Activated T-cell treated with anti-CD3 and anti-CD28 coated beads for 48 hours (primary cell): ENCODE measurements at regions not wholly inside any gene's neighbourhood (a gene's known extent, or its start where the extent isn't known, plus 50 kb on each side); places are given as distances from the start of the nearest gene placed in this dataset.
"Not testable (repeated sequence)": the region's sequence is repeated elsewhere in the genome, so short reads cannot be mapped to it uniquely, and the experiment has no call there.

Experiments used
- DNase-seq: peaks from one replicate; pipeline ENCODE4 v3.0.0-alpha.2; 2020; ENCODE audit warnings: low read depth

DNA sequence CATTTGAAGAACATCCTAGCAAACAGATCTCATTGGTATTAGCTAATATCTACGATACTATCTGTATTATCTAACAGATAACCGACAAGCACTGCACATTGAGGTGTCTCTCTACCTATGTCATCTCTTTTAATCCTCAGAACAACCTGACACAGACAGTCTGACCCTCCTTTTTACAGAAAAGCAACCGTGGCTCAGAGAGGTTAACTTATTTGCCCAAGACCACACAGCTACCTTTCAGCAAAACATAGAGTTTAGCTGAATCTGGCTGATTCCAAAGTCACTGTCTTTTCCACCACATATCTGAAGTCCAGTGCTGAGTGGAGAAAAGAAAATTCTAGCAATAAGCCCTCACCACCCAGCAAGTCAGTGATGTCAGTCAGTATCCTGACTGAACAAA, 358.7 kb upstream of the JARID2 start:
- no peak for DNase-seq

GRCh38 chr6:14887986-14888574, 357.8 kb upstream of the JARID2 start:
- no peak for DNase-seq

GRCh38 chr6:14888575-14889000, 357.3 kb upstream of the JARID2 start:
- no peak for DNase-seq

- DNase-seq = no peak
Observed at GRCh38 chr6:14889188-14889587, 356.7 kb upstream of the JARID2 start.

DNA sequence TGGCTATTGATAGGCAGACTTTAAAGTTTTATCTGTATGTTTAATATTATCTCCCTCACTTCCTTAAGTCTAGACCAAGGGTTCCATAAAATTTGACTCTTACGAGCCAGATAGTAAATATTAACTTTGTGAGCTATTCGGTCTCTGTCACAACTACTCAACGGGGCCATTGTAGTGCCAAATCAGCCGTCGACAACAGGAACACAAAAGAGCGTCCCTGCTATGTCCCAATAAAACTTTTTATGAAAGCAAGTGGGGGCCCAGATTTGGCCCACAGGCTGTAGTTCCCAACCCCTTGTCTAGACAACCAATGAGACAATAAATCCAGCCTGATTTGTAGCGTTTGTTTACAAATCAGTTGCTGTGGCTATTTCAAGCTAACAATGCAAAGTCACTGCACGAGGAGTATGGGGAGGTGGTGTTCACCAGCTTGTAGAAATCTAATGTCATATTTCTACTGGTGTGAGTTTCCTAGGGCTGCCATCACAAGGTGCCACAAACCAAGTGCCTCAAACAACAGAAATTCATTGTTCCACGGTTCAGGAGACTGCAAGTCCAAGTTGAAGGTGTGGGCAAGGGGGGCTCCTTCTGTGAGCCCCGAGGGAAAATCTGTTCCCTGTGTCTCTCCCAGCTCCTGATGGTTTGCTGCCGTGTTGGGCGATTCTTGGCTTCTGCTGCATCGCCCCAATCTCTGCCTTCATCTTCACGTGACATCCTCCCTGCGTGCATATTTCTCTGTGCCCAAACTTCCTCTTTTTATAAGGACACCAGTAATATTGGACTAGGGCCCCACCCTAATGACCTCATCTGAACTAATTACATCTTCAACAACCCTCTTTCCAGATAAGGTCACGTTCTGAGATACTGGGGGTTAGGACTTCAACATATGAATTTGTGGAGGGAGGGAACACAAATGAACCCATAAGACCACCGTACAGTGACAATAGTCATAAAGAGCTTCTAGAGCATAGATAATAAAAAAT, 356.0 kb upstream of the JARID2 start:
- no peak for DNase-seq

DNA sequence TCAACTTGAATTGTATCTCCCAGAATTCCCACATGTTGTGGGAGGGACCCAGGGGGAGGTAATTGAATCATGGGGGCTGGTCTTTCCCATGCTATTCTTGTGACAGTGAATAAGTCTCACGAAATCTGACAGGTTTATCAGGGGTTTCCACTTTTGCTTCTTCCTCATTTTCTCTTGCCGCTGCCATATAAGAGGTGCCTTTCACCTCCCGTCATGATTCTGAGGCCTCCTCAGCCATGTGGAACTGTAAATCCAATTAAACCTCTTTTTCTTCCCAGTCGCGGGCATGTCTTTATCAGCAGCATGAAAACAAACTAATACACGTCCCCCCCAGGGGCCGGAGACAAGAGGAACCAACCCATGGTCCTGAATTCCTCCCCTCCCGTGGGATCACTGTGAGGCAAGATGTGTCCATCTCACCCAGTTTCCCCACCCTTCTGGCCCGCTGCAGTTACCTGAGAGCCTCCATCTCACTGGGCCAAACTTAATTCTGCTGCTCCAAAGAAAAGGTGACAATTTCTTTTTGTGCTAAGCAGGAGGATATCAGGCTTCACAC, 354.0 kb upstream of the JARID2 start:
- DNase-seq = not testable (repeated sequence)

GRCh38 chr6:14894105-14894504, 351.8 kb upstream of the JARID2 start:
- no peak for DNase-seq

GRCh38 chr6:14896475-14896874, 349.4 kb upstream of the JARID2 start:
- no peak for DNase-seq

- no peak for DNase-seq
Observed at GRCh38 chr6:14897831-14898230, 348.0 kb upstream of the JARID2 start.

DNA sequence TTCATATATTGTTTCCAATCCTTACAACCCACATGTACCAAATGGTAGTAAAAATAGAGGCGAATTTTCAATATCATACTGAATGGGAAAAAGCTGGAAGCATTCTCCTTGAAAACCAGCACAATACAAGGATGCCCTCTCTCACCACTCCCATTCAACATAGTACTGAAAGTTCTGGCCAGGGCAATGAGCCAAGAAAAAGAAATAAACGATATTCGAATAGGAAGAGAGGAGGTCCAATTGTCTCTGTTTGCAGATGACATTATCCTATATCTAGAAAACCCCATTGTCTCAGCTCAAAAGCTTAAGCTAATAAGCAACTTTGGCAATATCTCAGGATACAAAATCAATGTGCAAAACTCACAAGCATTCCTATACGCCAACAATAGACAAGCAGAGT, 346.4 kb upstream of the JARID2 start:
- DNase-seq = not testable (repeated sequence)

GRCh38 chr6:14900919-14901318, 344.9 kb upstream of the JARID2 start:
- DNase-seq = no peak

DNA sequence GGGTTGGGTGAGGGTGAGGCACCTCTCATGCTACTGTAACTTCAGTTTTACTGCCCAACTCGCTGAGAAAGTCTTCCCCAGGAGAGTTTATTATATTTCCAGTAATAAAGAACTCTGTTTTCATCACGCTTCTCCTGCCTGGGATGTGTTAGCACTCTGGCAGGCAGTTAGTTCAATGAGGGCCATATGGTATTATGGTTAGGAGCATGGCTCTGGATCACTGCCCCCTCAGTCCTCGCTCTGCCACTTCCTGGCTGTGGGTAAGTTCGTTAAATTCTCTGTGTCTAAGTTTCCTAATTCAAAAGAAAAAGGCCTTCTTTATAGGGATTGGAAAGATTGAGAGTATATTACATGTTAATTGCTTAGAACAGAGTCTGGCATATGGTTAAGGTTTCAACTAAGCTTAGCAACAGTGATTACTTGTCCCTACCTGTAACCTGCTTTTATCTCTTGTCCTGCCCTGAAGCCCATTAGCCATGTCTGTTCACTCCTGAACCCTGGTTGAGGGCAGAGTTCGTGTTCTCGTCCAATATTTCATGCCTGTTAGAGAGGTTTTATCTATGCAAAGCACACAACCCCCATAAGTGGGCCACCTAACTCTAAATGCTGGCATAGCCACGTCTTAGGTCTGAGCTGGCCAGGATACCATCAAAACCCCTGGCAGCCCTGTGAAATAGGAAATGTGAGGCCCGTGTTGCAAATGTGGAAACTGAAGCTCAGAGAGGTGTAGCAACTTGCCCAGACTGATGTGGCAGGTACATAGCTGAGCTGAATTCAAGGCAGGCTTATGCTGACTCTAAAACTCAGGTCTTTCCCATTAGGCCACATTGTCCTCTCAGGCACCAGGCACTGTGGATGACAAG, 342.5 kb upstream of the JARID2 start:
- DNase-seq = no peak

GRCh38 chr6:14905201-14905600, 340.7 kb upstream of the JARID2 start:
- no peak for DNase-seq

GRCh38 chr6:14906621-14907020, 339.2 kb upstream of the JARID2 start:
- DNase-seq = no peak

DNA sequence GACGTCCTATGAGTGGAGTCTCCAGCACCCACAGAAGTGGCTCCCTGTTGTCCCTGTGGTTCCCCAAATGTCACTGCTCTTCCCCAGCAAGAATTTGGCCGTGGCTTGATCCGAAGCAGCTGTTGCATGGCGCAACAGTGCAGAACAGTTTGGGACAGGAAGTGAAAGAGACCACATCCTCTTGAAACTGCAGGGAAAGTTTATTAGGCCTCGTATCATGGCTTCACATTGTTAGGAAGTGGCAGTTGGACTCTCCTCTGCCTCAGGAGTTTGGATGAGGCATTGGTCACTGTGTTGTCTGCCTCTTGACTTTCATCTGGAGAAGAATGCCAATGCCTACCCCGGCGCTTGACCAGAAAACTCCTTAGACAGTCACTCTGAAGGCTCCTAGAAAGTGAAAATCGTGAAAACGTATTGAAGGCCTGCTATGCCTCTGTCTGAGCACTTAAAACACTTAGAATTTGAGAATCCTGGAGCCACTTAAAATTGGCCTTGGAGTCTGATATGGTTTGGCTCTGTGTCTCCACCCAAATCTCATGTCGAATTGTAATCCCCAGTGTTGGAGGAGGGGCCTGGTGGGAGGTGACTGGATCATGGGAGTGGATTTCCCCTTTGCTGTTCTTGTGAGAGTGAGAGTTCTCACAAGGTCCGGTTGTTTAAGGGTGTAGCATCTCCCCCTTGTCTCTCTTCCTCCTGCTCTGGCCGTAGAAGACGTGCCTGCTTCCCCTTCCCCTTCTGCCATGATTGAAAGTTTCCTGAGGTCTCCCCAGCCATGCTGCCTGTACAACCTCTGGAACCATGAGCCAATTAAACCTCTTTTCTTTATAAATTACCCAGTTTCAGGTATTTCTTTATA, 334.9 kb upstream of the JARID2 start:
- peak; percentile 5 for DNase-seq

GRCh38 chr6:14912226-14912625, 333.6 kb upstream of the JARID2 start:
- DNase-seq = no peak

GRCh38 chr6:14912706-14913105, 333.2 kb upstream of the JARID2 start:
- DNase-seq = no peak

DNA sequence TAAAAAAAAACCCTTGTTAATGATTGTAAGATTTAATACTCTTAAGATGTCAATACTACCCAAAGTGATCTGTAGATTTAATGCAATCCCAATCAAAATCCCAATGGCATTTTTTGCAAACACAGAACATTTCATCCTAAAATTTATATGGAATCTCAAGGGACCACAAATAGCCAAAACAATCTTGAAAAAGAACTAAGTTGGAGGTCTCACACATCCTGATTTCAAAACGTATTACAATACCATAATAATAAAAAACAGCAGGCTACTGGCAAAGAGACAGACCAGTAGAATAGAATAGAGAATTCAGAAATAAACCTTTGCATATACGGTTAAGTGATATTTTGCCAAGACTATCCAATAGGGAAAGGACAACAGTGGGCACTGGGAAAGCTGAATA, 331.9 kb upstream of the JARID2 start:
- DNase-seq = no peak

- no peak for DNase-seq
Observed at GRCh38 chr6:14915888-14916832, 329.7 kb upstream of the JARID2 start.
